ENCODE measurements at regions not wholly inside any gene's neighbourhood (a gene's known extent, or its start where the extent isn't known, plus 50 kb on each side); places are given as distances from the start of the nearest gene placed in this dataset.

DNA sequence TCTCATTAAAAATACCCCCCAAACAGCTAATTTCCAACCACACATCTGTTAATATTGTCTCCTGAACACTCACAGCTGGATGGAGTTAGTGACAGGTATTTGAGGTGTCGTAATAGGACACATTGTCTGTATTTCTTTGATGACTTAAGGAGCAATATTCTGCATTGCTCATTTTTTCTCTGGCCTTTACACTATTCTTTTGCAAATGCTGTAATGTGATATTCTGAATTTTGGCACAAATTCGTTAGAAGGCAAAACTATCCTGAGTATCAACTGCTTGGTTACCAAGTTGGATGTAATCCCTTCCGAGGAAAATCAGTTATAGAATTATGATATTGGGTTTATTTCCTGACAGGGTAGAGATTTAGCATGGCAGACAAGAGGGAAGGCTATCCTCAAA is 1030.2 kb downstream of the MCTP2 start:
- Histone ChIP-seq H3K9me2 (ENCODE audit: low read depth, low read length) (no peaks in the 10 kb centered on the region), H2AFZ (ENCODE audit: low read length) (no peak overlapping the region), H3K4me2 (ENCODE audit: low read length) (no peak overlapping the region), H3K4me1 (ENCODE audit: insufficient read depth, low read length, severe bottlenecking) (no peaks in the 10 kb centered on the region), H3F3A (ENCODE audit: insufficient read depth, low read length) (no peaks in the 10 kb centered on the region), H3K36me3 (ENCODE audit: insufficient read depth, low read length) (no peaks in the 10 kb centered on the region), H3K79me2 (ENCODE audit: insufficient read depth, low read length) (no peaks in the 10 kb centered on the region), H4K20me1 (ENCODE audit: insufficient read depth, low read length) (no peaks in the 10 kb centered on the region), H3K9me3 (ENCODE audit: low read length) (no peaks in the 10 kb centered on the region), H3K9ac (ENCODE audit: low read length) (no peak overlapping the region), H3K27ac (ENCODE audit: low read depth, low read length, poor library complexity, severe bottlenecking) (no peak overlapping the region), H3K27me3 (ENCODE audit: insufficient read depth, low read length) (no peaks in the 10 kb centered on the region; the same call in 1 of the 2 replicates), H3K4me3 (ENCODE audit: low read depth, low read length, poor library complexity, severe bottlenecking) (no peak overlapping the region)
- no peak for TF ChIP-seq EZH2 (IDR thresholded peaks at IDR 0.05; ENCODE audit: borderline replicate concordance, low read length)
- TF ChIP-seq, protein P1, sequence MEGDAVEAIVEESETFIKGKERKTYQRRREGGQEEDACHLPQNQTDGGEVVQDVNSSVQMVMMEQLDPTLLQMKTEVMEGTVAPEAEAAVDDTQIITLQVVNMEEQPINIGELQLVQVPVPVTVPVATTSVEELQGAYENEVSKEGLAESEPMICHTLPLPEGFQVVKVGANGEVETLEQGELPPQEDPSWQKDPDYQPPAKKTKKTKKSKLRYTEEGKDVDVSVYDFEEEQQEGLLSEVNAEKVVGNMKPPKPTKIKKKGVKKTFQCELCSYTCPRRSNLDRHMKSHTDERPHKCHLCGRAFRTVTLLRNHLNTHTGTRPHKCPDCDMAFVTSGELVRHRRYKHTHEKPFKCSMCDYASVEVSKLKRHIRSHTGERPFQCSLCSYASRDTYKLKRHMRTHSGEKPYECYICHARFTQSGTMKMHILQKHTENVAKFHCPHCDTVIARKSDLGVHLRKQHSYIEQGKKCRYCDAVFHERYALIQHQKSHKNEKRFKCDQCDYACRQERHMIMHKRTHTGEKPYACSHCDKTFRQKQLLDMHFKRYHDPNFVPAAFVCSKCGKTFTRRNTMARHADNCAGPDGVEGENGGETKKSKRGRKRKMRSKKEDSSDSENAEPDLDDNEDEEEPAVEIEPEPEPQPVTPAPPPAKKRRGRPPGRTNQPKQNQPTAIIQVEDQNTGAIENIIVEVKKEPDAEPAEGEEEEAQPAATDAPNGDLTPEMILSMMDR (IDR thresholded peaks at IDR 0.05; ENCODE audit: low read length): no peak

GRCh38 chr15:95261968-95262367 is 1030.6 kb downstream of the MCTP2 start:
- Histone ChIP-seq H4K20me1 (ENCODE audit: insufficient read depth, low read length) (no peaks in the 10 kb centered on the region), H3K9me3 (ENCODE audit: low read length) (no peaks in the 10 kb centered on the region), H3K9ac (ENCODE audit: low read length) (no peak overlapping the region), H3K79me2 (ENCODE audit: insufficient read depth, low read length) (no peaks in the 10 kb centered on the region), H3K9me2 (ENCODE audit: low read depth, low read length) (no peaks in the 10 kb centered on the region), H3K27ac (ENCODE audit: low read depth, low read length, poor library complexity, severe bottlenecking) (no peak overlapping the region), H3K4me3 (ENCODE audit: low read depth, low read length, poor library complexity, severe bottlenecking) (no peak overlapping the region), H3K27me3 (ENCODE audit: insufficient read depth, low read length) (no peaks in the 10 kb centered on the region; the same call in 1 of the 2 replicates), H3K4me1 (ENCODE audit: insufficient read depth, low read length, severe bottlenecking) (no peaks in the 10 kb centered on the region), H3F3A (ENCODE audit: insufficient read depth, low read length) (no peaks in the 10 kb centered on the region), H3K4me2 (ENCODE audit: low read length) (no peak overlapping the region), H2AFZ (ENCODE audit: low read length) (no peak overlapping the region), H3K36me3 (ENCODE audit: insufficient read depth, low read length) (no peaks in the 10 kb centered on the region)
- TF ChIP-seq, protein P1 (IDR thresholded peaks at IDR 0.05; ENCODE audit: low read length): no peak
- TF ChIP-seq EZH2 (IDR thresholded peaks at IDR 0.05; ENCODE audit: borderline replicate concordance, low read length): no peak

GRCh38 chr15:95262866-95263564 is 1031.7 kb downstream of the MCTP2 start:
- Histone ChIP-seq H3K27me3 (ENCODE audit: insufficient read depth, low read length) (no peaks in the 10 kb centered on the region; the same call in 1 of the 2 replicates), H2AFZ (ENCODE audit: low read length) (no peak overlapping the region), H4K20me1 (ENCODE audit: insufficient read depth, low read length) (no peaks in the 10 kb centered on the region), H3K4me2 (ENCODE audit: low read length) (no peak overlapping the region), H3K9me3 (ENCODE audit: low read length) (no peaks in the 10 kb centered on the region), H3F3A (ENCODE audit: insufficient read depth, low read length) (no peaks in the 10 kb centered on the region), H3K36me3 (ENCODE audit: insufficient read depth, low read length) (no peaks in the 10 kb centered on the region), H3K9ac (ENCODE audit: low read length) (no peak overlapping the region), H3K4me1 (ENCODE audit: insufficient read depth, low read length, severe bottlenecking) (no peaks in the 10 kb centered on the region), H3K27ac (ENCODE audit: low read depth, low read length, poor library complexity, severe bottlenecking) (no peak overlapping the region), H3K79me2 (ENCODE audit: insufficient read depth, low read length) (no peaks in the 10 kb centered on the region), H3K9me2 (ENCODE audit: low read depth, low read length) (no peaks in the 10 kb centered on the region), H3K4me3 (ENCODE audit: low read depth, low read length, poor library complexity, severe bottlenecking) (no peak overlapping the region)
- no peak for TF ChIP-seq EZH2 (IDR thresholded peaks at IDR 0.05; ENCODE audit: borderline replicate concordance, low read length)
- TF ChIP-seq, protein P1 (IDR thresholded peaks at IDR 0.05; ENCODE audit: low read length): no peak
